CD14-positive monocyte (primary cell): ENCODE measurements at regions not wholly inside any gene's neighbourhood (a gene's known extent, or its start where the extent isn't known, plus 50 kb on each side); places are given as distances from the start of the nearest gene placed in this dataset.

ENCODE experiments used
- DNase-seq, 3 donors: peaks; one replicate each; pipeline ENCODE4 v3.0.0-alpha.2; 2011 to 2022
- H2AFZ ChIP-seq: 2 replicates; pipeline ENCODE4 v1.6.0; 2012; ENCODE audit warnings: mild to moderate bottlenecking, low read depth, low read length, inconsistent platforms; ENCODE audit not compliant: insufficient read depth, poor library complexity, severe bottlenecking
- H3K27ac ChIP-seq, 2 donors: 1 replicate in 1 of 2; 2 replicates in 1 of 2; pipeline ENCODE4 v1.5.1; 2012 to 2013; ENCODE audit warnings: low read length in 2 of 2, control low read depth in 1 of 2, inconsistent platforms in 1 of 2, low read depth in 1 of 2, mild to moderate bottlenecking in 1 of 2
- H3K27me3 ChIP-seq, 2 donors: one replicate each; pipeline versions ENCODE4 v1.6.0 to v1.6.1; 2011 to 2013; ENCODE audit warnings: low read length in 2 of 2; ENCODE audit not compliant: control insufficient read depth in 2 of 2, insufficient read depth in 2 of 2
- H3K36me3 ChIP-seq, 2 donors: replicated peaks in 1 of 2; 1 replicate in 1 of 2; 2 replicates in 1 of 2; pipeline versions ENCODE4 v1.5.1 to v1.6.1; 2012 to 2013; ENCODE audit warnings: low read length in 2 of 2, control low read depth in 1 of 2, inconsistent platforms in 1 of 2, mild to moderate bottlenecking in 1 of 2; ENCODE audit not compliant: insufficient read depth in 2 of 2, control insufficient read depth in 1 of 2
- H3K4me1 ChIP-seq, 2 donors: 1 replicate in 1 of 2; 2 replicates in 1 of 2; pipeline versions ENCODE4 v1.5.1 to v1.6.1; 2012 to 2013; ENCODE audit warnings: low read length in 2 of 2, control low read depth in 1 of 2, inconsistent platforms in 1 of 2, mild to moderate bottlenecking in 1 of 2, moderate library complexity in 1 of 2; ENCODE audit not compliant: insufficient read depth in 2 of 2, control insufficient read depth in 1 of 2
- H3K4me2 ChIP-seq: replicated peaks from 2 replicates; pipeline ENCODE3; 2012; ENCODE audit warnings: low read length, moderate library complexity, mild to moderate bottlenecking; ENCODE audit not compliant: poor library complexity, severe bottlenecking; ENCODE audit errors: extremely low read depth
- H3K4me3 ChIP-seq, 3 experiments: fragments of 200-600 bp in 1 of 3; sonication (generic) in 1 of 3; replicated peaks in 1 of 3; 1 replicate in 2 of 3; 2 replicates in 1 of 3; pipeline ENCODE4 v1.5.1; 2011 to 2013; ENCODE audit warnings: low read length in 3 of 3, mild to moderate bottlenecking in 3 of 3, control low read depth in 2 of 3, low read depth in 2 of 3, inconsistent platforms in 1 of 3, moderate library complexity in 1 of 3
- H3K79me2 ChIP-seq: 2 replicates; pipeline ENCODE4 v1.6.0; 2012; ENCODE audit warnings: mild to moderate bottlenecking, control low read depth, inconsistent platforms, low read length, moderate library complexity; ENCODE audit not compliant: insufficient read depth
- H3K9ac ChIP-seq: 2 replicates; pipeline ENCODE4 v1.6.0; 2017; ENCODE audit warnings: low read length, mild to moderate bottlenecking; ENCODE audit not compliant: insufficient read depth, poor library complexity, severe bottlenecking
- H3K9me3 ChIP-seq, 2 donors: replicated peaks in 1 of 2; 1 replicate in 1 of 2; 2 replicates in 1 of 2; pipeline versions ENCODE4 v1.5.1 to v1.6.1; 2012 to 2013; ENCODE audit warnings: low read length in 2 of 2, control low read depth in 1 of 2; ENCODE audit not compliant: control insufficient read depth in 1 of 2, insufficient read depth in 1 of 2
- H4K20me1 ChIP-seq: 2 replicates; pipeline ENCODE4 v1.6.0; 2012; ENCODE audit warnings: mild to moderate bottlenecking, low read length, control low read depth, moderate library complexity; ENCODE audit not compliant: insufficient read depth
- H3K27ac Mint-ChIP-seq, 7 donors: one replicate each; pipeline ENCODE4 v1.8.0; 2020; ENCODE audit warnings: mild to moderate bottlenecking in 7 of 7, mixed read lengths in 7 of 7, moderate library complexity in 6 of 7, inconsistent platforms in 2 of 7
- H3K27me3 Mint-ChIP-seq, 3 donors: one replicate each; pipeline ENCODE4 v1.8.0; 2021 to 2022; ENCODE audit warnings: low read depth in 3 of 3, mild to moderate bottlenecking in 3 of 3, mixed read lengths in 3 of 3, moderate library complexity in 3 of 3, inconsistent platforms in 1 of 3
- H3K36me3 Mint-ChIP-seq, 2 donors: one replicate each; pipeline ENCODE4 v1.8.0; 2020; ENCODE audit warnings: mixed read lengths in 2 of 2, inconsistent platforms in 1 of 2, mild to moderate bottlenecking in 1 of 2
- H3K4me1 Mint-ChIP-seq: one replicate; pipeline ENCODE4 v1.8.0; 2020; ENCODE audit warnings: mild to moderate bottlenecking, mixed read lengths
- H3K4me3 Mint-ChIP-seq, 2 donors: one replicate each; pipeline ENCODE4 v1.8.0; 2020; ENCODE audit warnings: mild to moderate bottlenecking in 2 of 2, mixed read lengths in 2 of 2, moderate library complexity in 1 of 2
- H3K9me3 Mint-ChIP-seq, 7 donors: one replicate each; pipeline ENCODE4 v1.8.0; 2020 to 2022; ENCODE audit warnings: mixed read lengths in 7 of 7, mild to moderate bottlenecking in 6 of 7, moderate library complexity in 6 of 7, inconsistent platforms in 2 of 7
- WGBS: methylation state at CpG from one replicate; pipeline ENCODE4 v1.1.5; 2013; ENCODE audit warnings: missing lambda C conversion rate; ENCODE audit not compliant: insufficient coverage; 5-methylcytosine and 5-hydroxymethylcytosine counted together
- intact Hi-C, 2 donors: fragments of 100-400 bp; cut with micrococcal nuclease; formaldehyde crosslinking; loops; one replicate each; pipeline versions ENCODE4 v1.15.0 to v1.15.1; 2023
- TF ChIP-seq, protein P1 (sequence below): fragments of 200-600 bp; IDR thresholded peaks from one replicate; pipeline ENCODE4 v1.8.0; 2022; ENCODE audit warnings: antibody characterized with exemption, mild to moderate bottlenecking

DNA sequence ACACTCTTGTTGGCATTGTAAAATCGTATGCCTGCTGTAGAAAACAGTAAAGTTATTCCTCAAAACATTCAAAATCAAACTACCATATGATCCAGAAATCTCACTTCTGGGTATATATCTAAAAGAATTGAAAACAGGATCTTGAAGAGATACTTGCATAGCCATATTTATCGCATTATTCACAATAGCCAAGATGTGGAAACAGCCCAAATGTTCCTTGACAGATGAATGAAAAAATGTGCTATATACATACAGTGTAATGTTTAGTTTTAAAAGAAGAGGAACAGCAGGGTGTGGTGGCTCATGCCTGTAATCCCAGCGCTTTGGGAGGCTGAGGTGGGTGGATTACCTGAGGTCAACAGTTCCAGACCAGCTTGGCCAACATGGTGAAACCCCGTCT is 234.1 kb upstream of the DAB2 start:
- no peaks in the 10 kb centered on the region for H3K27me3 ChIP-seq
- H3K4me3 ChIP-seq: no peak overlapping the region
- H3K27me3 Mint-ChIP-seq: peaks cover 0 to 2% (median 1%) of the 10 kb centered on the region in 3 donors
- no peak overlapping the region for H3K4me3 Mint-ChIP-seq
- no peaks in the 10 kb centered on the region for H3K79me2 ChIP-seq
- no peaks in the 10 kb centered on the region for H4K20me1 ChIP-seq
- no peak overlapping the region for H3K27ac ChIP-seq
- peaks cover 6 to 14% of the 10 kb centered on the region in 2 donors for H3K4me1 ChIP-seq
- DNase-seq: no peak
- H3K4me1 Mint-ChIP-seq: peaks cover 28% of the 10 kb centered on the region
- H3K27ac Mint-ChIP-seq: no peak overlapping the region
- no peaks in the 10 kb centered on the region for H3K36me3 ChIP-seq
- no peak overlapping the region for H3K9ac ChIP-seq
- intact Hi-C loops: no loop called here
- TF ChIP-seq, protein P1, sequence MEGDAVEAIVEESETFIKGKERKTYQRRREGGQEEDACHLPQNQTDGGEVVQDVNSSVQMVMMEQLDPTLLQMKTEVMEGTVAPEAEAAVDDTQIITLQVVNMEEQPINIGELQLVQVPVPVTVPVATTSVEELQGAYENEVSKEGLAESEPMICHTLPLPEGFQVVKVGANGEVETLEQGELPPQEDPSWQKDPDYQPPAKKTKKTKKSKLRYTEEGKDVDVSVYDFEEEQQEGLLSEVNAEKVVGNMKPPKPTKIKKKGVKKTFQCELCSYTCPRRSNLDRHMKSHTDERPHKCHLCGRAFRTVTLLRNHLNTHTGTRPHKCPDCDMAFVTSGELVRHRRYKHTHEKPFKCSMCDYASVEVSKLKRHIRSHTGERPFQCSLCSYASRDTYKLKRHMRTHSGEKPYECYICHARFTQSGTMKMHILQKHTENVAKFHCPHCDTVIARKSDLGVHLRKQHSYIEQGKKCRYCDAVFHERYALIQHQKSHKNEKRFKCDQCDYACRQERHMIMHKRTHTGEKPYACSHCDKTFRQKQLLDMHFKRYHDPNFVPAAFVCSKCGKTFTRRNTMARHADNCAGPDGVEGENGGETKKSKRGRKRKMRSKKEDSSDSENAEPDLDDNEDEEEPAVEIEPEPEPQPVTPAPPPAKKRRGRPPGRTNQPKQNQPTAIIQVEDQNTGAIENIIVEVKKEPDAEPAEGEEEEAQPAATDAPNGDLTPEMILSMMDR: no peak
- no CpG with 5 or more reads among the region's 4 CpGs for WGBS
- no peaks in the 10 kb centered on the region for H3K9me3 ChIP-seq
- H3K4me2 ChIP-seq: no peak overlapping the region
- peaks cover 0 to 4% (median 0%) of the 10 kb centered on the region in 7 donors for H3K9me3 Mint-ChIP-seq
- H3K36me3 Mint-ChIP-seq: no peaks in the 10 kb centered on the region
- no peak overlapping the region for H2AFZ ChIP-seq

DNA sequence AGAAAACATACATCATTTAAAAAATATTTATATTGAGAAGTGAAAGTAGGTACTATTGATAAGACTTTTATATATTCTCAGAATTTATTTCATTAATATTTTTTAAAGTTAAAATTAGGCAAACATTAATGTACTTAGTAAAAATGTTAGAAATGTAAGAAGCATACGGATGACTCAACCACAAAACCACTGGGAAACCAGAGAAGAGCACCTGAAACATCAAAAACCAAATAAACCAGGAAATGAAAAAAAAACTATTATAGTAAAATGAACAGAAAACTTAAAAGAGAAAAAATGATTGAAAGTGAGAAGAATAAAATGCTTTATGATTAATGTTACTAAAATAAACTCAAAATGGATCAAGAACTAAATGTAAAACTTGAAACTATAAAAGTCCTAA is 233.2 kb upstream of the DAB2 start:
- Mint-ChIP-seq H3K27me3 (peaks cover 0 to 2% (median 1%) of the 10 kb centered on the region in 3 donors), H3K27ac (peak overlapping the region in 1 of 7 donors; percentile 50), H3K9me3 (peaks cover 0 to 9% (median 0%) of the 10 kb centered on the region in 7 donors), H3K36me3 (no peaks in the 10 kb centered on the region), H3K4me3 (no peak overlapping the region), H3K4me1 (peaks cover 28% of the 10 kb centered on the region)
- peaks cover 6 to 14% of the 10 kb centered on the region in 2 donors for H3K4me1 ChIP-seq
- WGBS: no CpG with 5 or more reads among the region's 1 CpG
- no peak overlapping the region for H3K9ac ChIP-seq
- TF ChIP-seq, protein P1: no peak
- H3K27me3 ChIP-seq: no peaks in the 10 kb centered on the region
- no peaks in the 10 kb centered on the region for H3K79me2 ChIP-seq
- no peak overlapping the region for H3K4me3 ChIP-seq
- intact Hi-C loops: no loop called here
- no peak overlapping the region for H3K4me2 ChIP-seq
- no peaks in the 10 kb centered on the region for H4K20me1 ChIP-seq
- H3K27ac ChIP-seq: no peak overlapping the region
- DNase-seq: no peak
- no peaks in the 10 kb centered on the region for H3K9me3 ChIP-seq
- no peak overlapping the region for H2AFZ ChIP-seq
- no peaks in the 10 kb centered on the region for H3K36me3 ChIP-seq
